Hepatocyte (in vitro differentiated cells): ENCODE measurements at regions not wholly inside any gene's neighbourhood (a gene's known extent, or its start where the extent isn't known, plus 50 kb on each side); places are given as distances from the start of the nearest gene placed in this dataset.

ENCODE experiments used
- DNase-seq: peaks from one replicate; pipeline ENCODE4 v3.0.0-alpha.2; 2016; ENCODE audit warnings: low spot score
- H2AFZ ChIP-seq: fragments of 200-600 bp; sonication (generic); 2 replicates; pipeline ENCODE4 v1.6.0; 2016; ENCODE audit warnings: antibody characterized with exemption, mild to moderate bottlenecking
- H3K27ac ChIP-seq: fragments of 200-600 bp; sonication (generic); 2 replicates; pipeline ENCODE4 v1.5.1; 2016; ENCODE audit warnings: mild to moderate bottlenecking
- H3K27me3 ChIP-seq: fragments of 200-600 bp; sonication (generic); 2 replicates; pipeline ENCODE4 v1.6.1; 2016
- H3K36me3 ChIP-seq: fragments of 200-600 bp; sonication (generic); replicated peaks from 2 replicates; pipeline ENCODE4 v1.5.1; 2016; ENCODE audit warnings: low read depth; ENCODE audit not compliant: insufficient read depth
- H3K4me1 ChIP-seq: fragments of 200-600 bp; sonication (generic); 2 replicates; pipeline ENCODE4 v1.5.1; 2016; ENCODE audit warnings: mild to moderate bottlenecking, moderate library complexity; ENCODE audit not compliant: insufficient read depth
- H3K4me2 ChIP-seq: fragments of 200-600 bp; sonication (generic); 2 replicates; pipeline ENCODE4 v1.6.0; 2016
- H3K4me3 ChIP-seq: fragments of 200-600 bp; sonication (generic); 2 replicates; pipeline ENCODE4 v1.5.1; 2016; ENCODE audit warnings: mild to moderate bottlenecking
- H3K79me2 ChIP-seq: fragments of 200-600 bp; sonication (generic); 2 replicates; pipeline ENCODE4 v1.6.0; 2017; ENCODE audit warnings: mild to moderate bottlenecking
- H3K9me2 ChIP-seq: fragments of 200-600 bp; sonication (generic); replicated peaks from 2 replicates; pipeline ENCODE4 v1.6.0; 2017; ENCODE audit warnings: mild to moderate bottlenecking; ENCODE audit not compliant: insufficient read depth
- H3K9me3 ChIP-seq: fragments of 200-600 bp; sonication (generic); 2 replicates; pipeline ENCODE4 v1.5.1; 2016; ENCODE audit warnings: low read depth, mild to moderate bottlenecking
- H4K20me1 ChIP-seq: fragments of 200-600 bp; sonication (generic); 2 replicates; pipeline ENCODE4 v1.6.0; 2016; ENCODE audit warnings: mild to moderate bottlenecking; ENCODE audit not compliant: insufficient read depth, poor library complexity, severe bottlenecking
- CTCF ChIP-seq: fragments of 200-600 bp; sonication (generic); IDR thresholded peaks from 2 replicates; pipeline ENCODE4 v1.5.1; 2016; ENCODE audit warnings: antibody characterized with exemption, mild to moderate bottlenecking; ENCODE audit not compliant: poor library complexity
- EZH2 ChIP-seq: fragments of 200-600 bp; sonication (generic); IDR thresholded peaks from 2 replicates; pipeline ENCODE4 v1.6.1; 2016; ENCODE audit warnings: antibody characterized with exemption, mild to moderate bottlenecking, borderline replicate concordance
- EZH2phosphoT487 ChIP-seq: fragments of 200-600 bp; sonication (generic); IDR thresholded peaks from one replicate; pipeline ENCODE4 v1.6.1; 2018; ENCODE audit warnings: antibody characterized with exemption, mild to moderate bottlenecking, low read depth, moderate library complexity; ENCODE audit not compliant: unreplicated experiment, severe bottlenecking
- WGBS: methylation state at CpG from one replicate; pipeline ENCODE4 v1.1.6; 2016; ENCODE audit warnings: low lambda C conversion rate; ENCODE audit errors: missing lambda C conversion rate; 5-methylcytosine and 5-hydroxymethylcytosine counted together

- no peaks in the 10 kb centered on the region for H4K20me1 ChIP-seq
- peaks cover 33% of the 10 kb centered on the region for H3K4me1 ChIP-seq
- no peak overlapping the region for H2AFZ ChIP-seq
- H3K9me3 ChIP-seq: no peaks in the 10 kb centered on the region
- no peak overlapping the region for H3K4me3 ChIP-seq
- no peaks in the 10 kb centered on the region for H3K9me2 ChIP-seq
- peak overlapping the region; percentile 35 for H3K4me2 ChIP-seq
- peak overlapping the region; percentile 44 for H3K27ac ChIP-seq
- WGBS: 43% methylated on average over 3 of the region's 3 CpGs
- H3K27me3 ChIP-seq: no peaks in the 10 kb centered on the region
- no peaks in the 10 kb centered on the region for H3K36me3 ChIP-seq
- TF ChIP-seq EZH2phosphoT487 (no peak), EZH2 (no peak), CTCF (no peak)
- no peak for DNase-seq
- no peaks in the 10 kb centered on the region for H3K79me2 ChIP-seq
Measured at GRCh38 chr3:20405231-20405630, 219.2 kb upstream of the SGO1 start.

GRCh38 chr3:20404741-20405100 lies 218.7 kb upstream of the SGO1 start:
- TF ChIP-seq EZH2 (no peak), CTCF (no peak), EZH2phosphoT487 (no peak)
- no peak overlapping the region for H3K4me3 ChIP-seq
- H3K9me3 ChIP-seq: no peaks in the 10 kb centered on the region
- no peaks in the 10 kb centered on the region for H3K9me2 ChIP-seq
- DNase-seq: no peak
- no peaks in the 10 kb centered on the region for H4K20me1 ChIP-seq
- H3K79me2 ChIP-seq: no peaks in the 10 kb centered on the region
- peak overlapping the region; percentile 35 for H3K4me2 ChIP-seq
- H3K27me3 ChIP-seq: no peaks in the 10 kb centered on the region
- H2AFZ ChIP-seq: no peak overlapping the region
- no peaks in the 10 kb centered on the region for H3K36me3 ChIP-seq
- peak overlapping the region; percentile 44 for H3K27ac ChIP-seq
- peaks cover 33% of the 10 kb centered on the region for H3K4me1 ChIP-seq

- 79% methylated on average over 3 of the region's 3 CpGs for WGBS
- H3K9me2 ChIP-seq: no peaks in the 10 kb centered on the region
- no peak overlapping the region for H3K4me2 ChIP-seq
- TF ChIP-seq EZH2 (no peak), EZH2phosphoT487 (no peak), CTCF (no peak)
- H3K4me3 ChIP-seq: no peak overlapping the region
- no peaks in the 10 kb centered on the region for H3K36me3 ChIP-seq
- H3K9me3 ChIP-seq: no peaks in the 10 kb centered on the region
- H3K79me2 ChIP-seq: no peaks in the 10 kb centered on the region
- no peaks in the 10 kb centered on the region for H4K20me1 ChIP-seq
- no peak for DNase-seq
- peak overlapping the region; percentile 44 for H3K27ac ChIP-seq
- no peak overlapping the region for H2AFZ ChIP-seq
- H3K27me3 ChIP-seq: no peaks in the 10 kb centered on the region
- peaks cover 33% of the 10 kb centered on the region for H3K4me1 ChIP-seq
Measured at GRCh38 chr3:20403986-20404740, 218.2 kb upstream of the SGO1 start.

GRCh38 chr3:20401253-20401652 lies 215.2 kb upstream of the SGO1 start:
- H3K4me3 ChIP-seq: no peak overlapping the region
- no peaks in the 10 kb centered on the region for H3K9me3 ChIP-seq
- TF ChIP-seq EZH2 (no peak), CTCF (no peak), EZH2phosphoT487 (no peak)
- no peak overlapping the region for H3K27ac ChIP-seq
- no peak overlapping the region for H2AFZ ChIP-seq
- H4K20me1 ChIP-seq: no peaks in the 10 kb centered on the region
- no peaks in the 10 kb centered on the region for H3K36me3 ChIP-seq
- H3K27me3 ChIP-seq: no peaks in the 10 kb centered on the region
- H3K9me2 ChIP-seq: no peaks in the 10 kb centered on the region
- DNase-seq: no peak
- H3K4me2 ChIP-seq: no peak overlapping the region
- no peaks in the 10 kb centered on the region for H3K79me2 ChIP-seq
- H3K4me1 ChIP-seq: peaks cover 19% of the 10 kb centered on the region
- 92% methylated on average over 4 of the region's 4 CpGs for whole genome bisulfite sequencing
